ENCODE measurements at regions not wholly inside any gene's neighbourhood (a gene's known extent, or its start where the extent isn't known, plus 50 kb on each side); places are given as distances from the start of the nearest gene placed in this dataset.
"Not testable (repeated sequence)": the region's sequence is repeated elsewhere in the genome, so short reads cannot be mapped to it uniquely, and the experiment has no call there.

GRCh38 chr11:93907901-93908300 lies 57.5 kb upstream of the VSTM5 start:
- intact Hi-C loops (cut with DNase I) = no loop called here
- TF ChIP-seq CTCF (IDR thresholded peaks at IDR 0.05) = no peak
- Histone ChIP-seq H3K4me1 (no peaks in the 10 kb centered on the region), H3K27me3 (no peaks in the 10 kb centered on the region), H3K9me3 (no peaks in the 10 kb centered on the region), H3K4me3 (no peak overlapping the region), H3K27ac (no peak overlapping the region), H3K36me3 (no peaks in the 10 kb centered on the region)
- DNase-seq (no peak), ATAC-seq (no peak)

GRCh38 chr11:93908689-93909088 lies 58.3 kb upstream of the VSTM5 start:
- Histone ChIP-seq H3K4me1 (no peaks in the 10 kb centered on the region), H3K4me3 (no peak overlapping the region), H3K36me3 (no peaks in the 10 kb centered on the region), H3K9me3 (no peaks in the 10 kb centered on the region), H3K27ac (no peak overlapping the region), H3K27me3 (no peaks in the 10 kb centered on the region)
- no peak for TF ChIP-seq CTCF (IDR thresholded peaks at IDR 0.05)
- ATAC-seq = peak; percentile 66
- intact Hi-C loops (cut with DNase I) = no loop called here
- DNase-seq = no peak

- no peak for TF ChIP-seq CTCF (IDR thresholded peaks at IDR 0.05)
- ATAC-seq (no peak), DNase-seq (no peak)
- Histone ChIP-seq H3K9me3 (peaks cover 0 to 2% of the 10 kb centered on the region in 2 donors), H3K36me3 (no peaks in the 10 kb centered on the region), H3K4me1 (no peaks in the 10 kb centered on the region), H3K27ac (no peak overlapping the region), H3K4me3 (no peak overlapping the region), H3K27me3 (no peaks in the 10 kb centered on the region)
- intact Hi-C loops (cut with DNase I) = no loop called here
These were observed 67.3 kb upstream of the VSTM5 start for GRCh38 chr11:93917673-93918072.

GRCh38 chr11:93921695-93922468 lies 71.5 kb upstream of the VSTM5 start:
- DNase-seq (peak in 2 of 4 donors; percentile 20 to 46), ATAC-seq (peak; percentile 94)
- intact Hi-C loops (cut with DNase I) = no loop called here
- TF ChIP-seq CTCF (IDR thresholded peaks at IDR 0.05) = peak; percentile 39 to 51
- no peaks in the 10 kb centered on the region for H3K36me3 ChIP-seq
- no peaks in the 10 kb centered on the region for H3K27me3 ChIP-seq
- H3K27ac ChIP-seq = no peak overlapping the region
- H3K4me1 ChIP-seq = no peaks in the 10 kb centered on the region
- peaks cover 0 to under 1% of the 10 kb centered on the region in 2 donors for H3K9me3 ChIP-seq
- no peak overlapping the region for H3K4me3 ChIP-seq

GRCh38 chr11:93922830-93923229 lies 72.4 kb upstream of the VSTM5 start:
- Histone ChIP-seq H3K27ac (no peak overlapping the region), H3K4me1 (no peaks in the 10 kb centered on the region), H3K9me3 (no peaks in the 10 kb centered on the region), H3K4me3 (no peak overlapping the region), H3K36me3 (no peaks in the 10 kb centered on the region), H3K27me3 (no peaks in the 10 kb centered on the region)
- ATAC-seq (no peak), DNase-seq (no peak)
- intact Hi-C loops (cut with DNase I) = no loop called here
- TF ChIP-seq CTCF (IDR thresholded peaks at IDR 0.05) = no peak

- H3K36me3 ChIP-seq; H3K27me3 ChIP-seq; intact Hi-C loops (cut with DNase I); H3K27ac ChIP-seq; H3K4me3 ChIP-seq; ATAC-seq; H3K4me1 ChIP-seq; H3K9me3 ChIP-seq; DNase-seq: not testable (repeated sequence)
These were observed 75.7 kb upstream of the VSTM5 start for GRCh38 chr11:93926099-93926498.
